Neutrophil (primary cell): ENCODE measurements at regions not wholly inside any gene's neighbourhood (a gene's known extent, or its start where the extent isn't known, plus 50 kb on each side); places are given as distances from the start of the nearest gene placed in this dataset.
A peak's percentile ranks its signal among the peaks of the same experiment; 100 is the strongest.

ENCODE experiments used
- H3K27ac ChIP-seq: fragments of 200-600 bp; sonication (generic); 2 replicates; pipeline ENCODE4 v1.5.1; 2016; ENCODE audit warnings: mild to moderate bottlenecking, moderate library complexity
- H3K27me3 ChIP-seq: fragments of 200-600 bp; sonication (generic); 2 replicates; pipeline ENCODE4 v1.6.0; 2016; ENCODE audit warnings: mild to moderate bottlenecking
- H3K36me3 ChIP-seq: fragments of 200-600 bp; sonication (generic); 2 replicates; pipeline ENCODE4 v1.5.1; 2017
- H3K4me1 ChIP-seq, 2 experiments: fragments of 200-600 bp in 1 of 2; sonication (generic) in 1 of 2; 1 replicate in 1 of 2; 2 replicates in 1 of 2; pipeline versions ENCODE4 v1.5.1 to v1.6.1; 2013 to 2016; ENCODE audit warnings: low read depth in 1 of 2, low read length in 1 of 2, mild to moderate bottlenecking in 1 of 2, moderate library complexity in 1 of 2; ENCODE audit not compliant: control insufficient read depth in 1 of 2, insufficient read depth in 1 of 2
- H3K4me3 ChIP-seq, 2 experiments: fragments of 200-600 bp in 1 of 2; sonication (generic) in 1 of 2; 1 replicate in 1 of 2; 2 replicates in 1 of 2; pipeline ENCODE4 v1.5.1; 2013 to 2016; ENCODE audit warnings: low read depth in 1 of 2, low read length in 1 of 2, mild to moderate bottlenecking in 1 of 2, moderate library complexity in 1 of 2
- H3K9me3 ChIP-seq: fragments of 200-600 bp; sonication (generic); 2 replicates; pipeline ENCODE4 v1.5.1; 2016
- CTCF ChIP-seq: fragments of 200-600 bp; sonication (generic); IDR thresholded peaks from 2 replicates; pipeline ENCODE4 v1.5.1; 2016; ENCODE audit warnings: antibody characterized with exemption

GRCh38 chr20:20875716-20876115 lies 163.3 kb upstream of the RALGAPA2 start:
- Histone ChIP-seq H3K27me3 (peaks cover 97% of the 10 kb centered on the region), H3K9me3 (no peaks in the 10 kb centered on the region), H3K27ac (no peak overlapping the region), H3K4me3 (no peak overlapping the region), H3K36me3 (no peaks in the 10 kb centered on the region), H3K4me1 (no peaks in the 10 kb centered on the region)
- TF ChIP-seq CTCF, result no peak

DNA sequence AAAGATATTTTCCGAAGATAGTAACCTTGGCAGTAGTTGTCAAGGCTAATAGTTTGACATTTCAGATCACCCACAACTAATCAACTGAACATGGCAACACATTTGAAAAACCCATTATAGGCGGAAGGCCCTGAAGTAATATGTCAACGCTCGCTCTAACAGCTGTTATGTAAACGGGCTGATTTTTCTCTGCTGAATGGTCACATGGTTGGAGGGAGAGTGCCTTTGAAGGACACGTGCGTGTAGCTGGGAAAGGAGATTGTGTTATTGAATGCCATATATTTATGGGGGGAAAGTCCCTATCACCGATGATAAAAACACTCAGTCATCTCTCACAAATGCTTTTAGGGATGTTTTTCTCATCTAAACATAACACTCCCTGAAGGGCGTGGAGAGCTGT lies 160.0 kb upstream of the RALGAPA2 start:
- H3K4me1 ChIP-seq, result no peaks in the 10 kb centered on the region
- H3K27ac ChIP-seq, result no peak overlapping the region
- H3K27me3 ChIP-seq, result peaks cover 84% of the 10 kb centered on the region
- H3K9me3 ChIP-seq, result no peaks in the 10 kb centered on the region
- no peak overlapping the region for H3K4me3 ChIP-seq
- no peak for TF ChIP-seq CTCF
- H3K36me3 ChIP-seq, result no peaks in the 10 kb centered on the region

DNA sequence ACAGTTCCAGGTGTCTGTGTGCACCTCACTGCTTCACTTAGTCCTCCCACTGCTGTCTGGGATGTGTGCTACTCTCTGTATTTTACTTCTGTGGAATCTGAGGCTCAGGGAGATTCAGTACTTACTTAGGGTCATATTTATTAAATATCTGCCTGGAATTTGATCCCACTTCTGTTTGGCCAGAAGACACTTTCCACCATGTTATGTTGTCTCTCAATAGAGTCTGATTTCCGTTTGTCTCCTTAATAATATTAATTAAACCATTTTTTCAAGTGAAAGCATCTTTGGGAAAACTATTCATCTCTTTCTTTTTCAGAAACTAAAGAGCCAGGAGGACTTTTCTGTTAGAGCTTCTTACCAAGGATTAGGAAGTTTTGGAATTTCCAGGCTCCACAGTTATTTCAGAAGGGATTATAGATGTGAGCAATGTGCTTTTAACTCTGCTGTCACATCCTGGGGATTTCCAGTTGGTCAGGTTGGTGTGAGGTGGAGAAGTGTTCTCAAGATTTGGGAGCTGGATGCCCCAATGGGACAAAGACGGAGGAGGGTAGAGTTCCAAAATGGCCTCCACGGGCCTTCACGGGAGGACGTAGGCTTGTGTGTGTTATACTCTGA lies 156.8 kb upstream of the RALGAPA2 start:
- Histone ChIP-seq H3K4me3 (no peak overlapping the region), H3K36me3 (no peaks in the 10 kb centered on the region), H3K27me3 (peaks cover 52% of the 10 kb centered on the region), H3K27ac (no peak overlapping the region), H3K9me3 (no peaks in the 10 kb centered on the region), H3K4me1 (no peaks in the 10 kb centered on the region)
- no peak for TF ChIP-seq CTCF

- H3K4me1 ChIP-seq, result peaks cover 11 to 14% of the 10 kb centered on the region in 2 experiments
- no peak for TF ChIP-seq CTCF
- no peaks in the 10 kb centered on the region for H3K9me3 ChIP-seq
- no peak overlapping the region for H3K4me3 ChIP-seq
- H3K27ac ChIP-seq, result no peak overlapping the region
- peaks cover 7% of the 10 kb centered on the region for H3K27me3 ChIP-seq
- H3K36me3 ChIP-seq, result no peaks in the 10 kb centered on the region
Measured at GRCh38 chr20:20864351-20865096, 152.1 kb upstream of the RALGAPA2 start.

DNA sequence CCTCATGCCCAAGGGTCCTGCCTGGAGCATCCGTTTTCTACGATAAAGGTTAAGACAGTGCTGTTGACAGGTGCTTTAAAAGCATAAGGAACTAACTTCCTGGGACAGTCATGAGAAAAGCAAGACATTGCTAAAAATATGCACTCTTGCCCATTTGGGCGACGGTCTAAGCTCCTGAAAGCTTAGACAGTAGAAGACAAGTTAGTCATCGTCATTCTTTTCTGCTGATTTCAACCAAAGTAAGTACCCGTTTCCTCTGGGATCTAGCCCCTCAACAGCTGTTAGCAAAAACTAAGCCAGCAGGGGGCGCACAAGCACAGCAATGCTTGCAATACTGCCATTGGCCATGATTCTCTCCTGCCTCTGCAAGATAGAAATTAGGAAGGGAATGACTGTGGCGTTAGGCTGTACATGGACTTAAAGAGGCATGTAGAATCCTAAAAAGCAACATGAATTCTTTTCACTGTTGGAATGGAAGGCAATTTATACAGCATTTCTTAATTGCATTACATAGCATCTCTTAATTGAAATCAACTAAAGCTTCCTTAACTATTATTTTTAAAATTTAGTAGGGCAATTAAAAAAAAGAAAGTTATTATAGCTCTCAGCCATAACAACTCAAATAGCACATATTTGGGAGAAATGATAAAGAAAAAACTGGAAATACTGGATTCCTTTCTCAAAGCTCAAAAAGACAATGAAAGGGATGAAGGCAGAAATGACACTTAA lies 147.8 kb upstream of the RALGAPA2 start:
- Histone ChIP-seq H3K27ac (peak overlapping the region; percentile 30), H3K36me3 (no peaks in the 10 kb centered on the region), H3K4me3 (no peak overlapping the region), H3K9me3 (no peaks in the 10 kb centered on the region), H3K4me1 (peaks cover 39 to 44% of the 10 kb centered on the region in 2 experiments), H3K27me3 (no peaks in the 10 kb centered on the region)
- peak; percentile 92 for TF ChIP-seq CTCF
